ENCODE measurements at regions not wholly inside any gene's neighbourhood (a gene's known extent, or its start where the extent isn't known, plus 50 kb on each side); places are given as distances from the start of the nearest gene placed in this dataset.

GRCh38 chr5:173734716-173735115 lies 118.3 kb upstream of the BOD1 start:
- CTCF ChIA-PET: no interaction called here

GRCh38 chr5:173735184-173735583 lies 118.7 kb upstream of the BOD1 start:
- ChIA-PET POLR2A (no interaction called here), CTCF (no interaction called here)
- no peak overlapping the region for H3K4me3 ChIP-seq (ENCODE audit: low read depth, low read length)
- H3K9me3 ChIP-seq (ENCODE audit: control insufficient read depth, insufficient read depth, low read length): no peaks in the 10 kb centered on the region
- H3K27ac ChIP-seq (ENCODE audit: low read depth, low read length): no peak overlapping the region
- DNase-seq (ENCODE audit: low read depth, low spot score): no peak
- TF ChIP-seq, protein P1, sequence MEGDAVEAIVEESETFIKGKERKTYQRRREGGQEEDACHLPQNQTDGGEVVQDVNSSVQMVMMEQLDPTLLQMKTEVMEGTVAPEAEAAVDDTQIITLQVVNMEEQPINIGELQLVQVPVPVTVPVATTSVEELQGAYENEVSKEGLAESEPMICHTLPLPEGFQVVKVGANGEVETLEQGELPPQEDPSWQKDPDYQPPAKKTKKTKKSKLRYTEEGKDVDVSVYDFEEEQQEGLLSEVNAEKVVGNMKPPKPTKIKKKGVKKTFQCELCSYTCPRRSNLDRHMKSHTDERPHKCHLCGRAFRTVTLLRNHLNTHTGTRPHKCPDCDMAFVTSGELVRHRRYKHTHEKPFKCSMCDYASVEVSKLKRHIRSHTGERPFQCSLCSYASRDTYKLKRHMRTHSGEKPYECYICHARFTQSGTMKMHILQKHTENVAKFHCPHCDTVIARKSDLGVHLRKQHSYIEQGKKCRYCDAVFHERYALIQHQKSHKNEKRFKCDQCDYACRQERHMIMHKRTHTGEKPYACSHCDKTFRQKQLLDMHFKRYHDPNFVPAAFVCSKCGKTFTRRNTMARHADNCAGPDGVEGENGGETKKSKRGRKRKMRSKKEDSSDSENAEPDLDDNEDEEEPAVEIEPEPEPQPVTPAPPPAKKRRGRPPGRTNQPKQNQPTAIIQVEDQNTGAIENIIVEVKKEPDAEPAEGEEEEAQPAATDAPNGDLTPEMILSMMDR (IDR thresholded peaks at IDR 0.05; ENCODE audit: low read depth, low read length): no peak
- peaks cover 13% of the 10 kb centered on the region for H3K27me3 ChIP-seq (ENCODE audit: control insufficient read depth, insufficient read depth, low read length)

More at GRCh38 chr5:173734716-173735115, 118.3 kb upstream of the BOD1 start:
- no peak for DNase-seq (ENCODE audit: low read depth, low spot score)
- POLR2A ChIA-PET: no interaction called here
- no peak overlapping the region for H3K4me3 ChIP-seq (ENCODE audit: low read depth, low read length)
- peaks cover 13% of the 10 kb centered on the region for H3K27me3 ChIP-seq (ENCODE audit: control insufficient read depth, insufficient read depth, low read length)
- no peaks in the 10 kb centered on the region for H3K9me3 ChIP-seq (ENCODE audit: control insufficient read depth, insufficient read depth, low read length)
- no peak overlapping the region for H3K27ac ChIP-seq (ENCODE audit: low read depth, low read length)
- TF ChIP-seq, protein P1 (IDR thresholded peaks at IDR 0.05; ENCODE audit: low read depth, low read length): no peak

GRCh38 chr5:173735691-173736090 lies 119.2 kb upstream of the BOD1 start:
- Histone ChIP-seq H3K9me3 (ENCODE audit: control insufficient read depth, insufficient read depth, low read length) (no peaks in the 10 kb centered on the region; the same call in 1 of the 2 replicates), H3K27ac (ENCODE audit: low read depth, low read length) (no peak overlapping the region), H3K4me3 (ENCODE audit: low read depth, low read length) (no peak overlapping the region), H3K27me3 (ENCODE audit: control insufficient read depth, insufficient read depth, low read length) (peaks cover 11% of the 10 kb centered on the region)
- TF ChIP-seq, protein P1 (IDR thresholded peaks at IDR 0.05; ENCODE audit: low read depth, low read length): no peak
- ChIA-PET CTCF (no interaction called here), POLR2A (no interaction called here)
- no peak for DNase-seq (ENCODE audit: low read depth, low spot score)

DNA sequence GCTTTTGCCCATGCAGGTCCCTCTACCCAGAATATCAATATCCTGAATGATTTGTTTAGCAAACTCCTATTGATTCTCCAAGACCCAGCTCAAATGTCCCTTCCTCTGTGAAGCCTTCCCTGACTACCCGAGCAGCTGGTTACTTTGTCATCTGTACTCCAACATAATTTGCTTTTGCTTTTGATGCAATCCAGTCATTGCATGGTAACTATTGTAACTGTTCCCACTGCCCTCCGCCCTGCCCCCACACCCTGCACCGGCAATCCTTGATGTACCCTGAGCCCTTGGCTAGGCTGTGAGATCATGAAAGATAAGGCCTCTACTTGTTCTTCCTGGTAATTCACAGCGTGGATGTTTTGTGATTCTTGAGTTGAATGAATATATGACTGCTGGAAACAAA lies 119.9 kb upstream of the BOD1 start:
- Histone ChIP-seq H3K9me3 (ENCODE audit: control insufficient read depth, insufficient read depth, low read length) (no peaks in the 10 kb centered on the region; the same call in 1 of the 2 replicates), H3K4me3 (ENCODE audit: low read depth, low read length) (no peak overlapping the region), H3K27ac (ENCODE audit: low read depth, low read length) (no peak overlapping the region), H3K27me3 (ENCODE audit: control insufficient read depth, insufficient read depth, low read length) (peaks cover 8% of the 10 kb centered on the region)
- TF ChIP-seq, protein P1 (IDR thresholded peaks at IDR 0.05; ENCODE audit: low read depth, low read length): no peak
- ChIA-PET CTCF (no interaction called here), POLR2A (no interaction called here)
- DNase-seq (ENCODE audit: low read depth, low spot score): no peak

- CTCF ChIA-PET: no interaction called here
- H3K9me3 ChIP-seq (ENCODE audit: control insufficient read depth, insufficient read depth, low read length): no peaks in the 10 kb centered on the region; the same call in 1 of the 2 replicates
Measured at GRCh38 chr5:173736923-173737412, 120.5 kb upstream of the BOD1 start.

More at GRCh38 chr5:173736923-173737412, 120.5 kb upstream of the BOD1 start:
- TF ChIP-seq, protein P1 (IDR thresholded peaks at IDR 0.05; ENCODE audit: low read depth, low read length): no peak
- no peak overlapping the region for H3K4me3 ChIP-seq (ENCODE audit: low read depth, low read length)
- no peak for DNase-seq (ENCODE audit: low read depth, low spot score)
- POLR2A ChIA-PET: no interaction called here
- H3K27me3 ChIP-seq (ENCODE audit: control insufficient read depth, insufficient read depth, low read length): peaks cover 8% of the 10 kb centered on the region
- no peak overlapping the region for H3K27ac ChIP-seq (ENCODE audit: low read depth, low read length)
